GM06990 (cell line): ENCODE measurements at regions not wholly inside any gene's neighbourhood (a gene's known extent, or its start where the extent isn't known, plus 50 kb on each side); places are given as distances from the start of the nearest gene placed in this dataset.

Experiments used
- DNase-seq: peaks from one replicate; pipeline ENCODE4 v3.0.0-alpha.2; 2011; ENCODE audit not compliant: insufficient read length; ENCODE audit errors: extremely low read depth
- H3K27me3 ChIP-seq: replicated peaks from 2 replicates; pipeline ENCODE4 v1.6.0; 2011; ENCODE audit warnings: low read length; ENCODE audit not compliant: control insufficient read depth, insufficient read depth
- H3K36me3 ChIP-seq: 2 replicates; pipeline ENCODE4 v1.5.1; 2011; ENCODE audit warnings: low read length; ENCODE audit not compliant: control insufficient read depth, insufficient read depth
- H3K4me3 ChIP-seq: replicated peaks from 2 replicates; pipeline ENCODE4 v1.5.1; 2011; ENCODE audit warnings: low read depth, mild to moderate bottlenecking, control low read depth, low read length
- CTCF ChIP-seq: IDR thresholded peaks from 2 replicates; pipeline ENCODE4 v1.5.1; 2011; ENCODE audit warnings: low read length, control low read depth, mild to moderate bottlenecking, inconsistent platforms; ENCODE audit not compliant: insufficient read depth, poor library complexity, severe bottlenecking

GRCh38 chr7:47074702-47075153 lies 507.2 kb downstream of the TNS3 start:
- TF ChIP-seq CTCF = no peak
- H3K36me3 ChIP-seq = no peaks in the 10 kb centered on the region
- no peak for DNase-seq
- no peak overlapping the region for H3K4me3 ChIP-seq
- H3K27me3 ChIP-seq = no peaks in the 10 kb centered on the region

- TF ChIP-seq CTCF = no peak
- DNase-seq = no peak
- Histone ChIP-seq H3K4me3 (no peak overlapping the region), H3K27me3 (no peaks in the 10 kb centered on the region), H3K36me3 (no peaks in the 10 kb centered on the region)
Observed at GRCh38 chr7:47073284-47073683, 508.6 kb downstream of the TNS3 start.

- H3K4me3 ChIP-seq = no peak overlapping the region
- DNase-seq = no peak
- no peaks in the 10 kb centered on the region for H3K36me3 ChIP-seq
- H3K27me3 ChIP-seq = no peaks in the 10 kb centered on the region
- TF ChIP-seq CTCF = no peak
Observed at GRCh38 chr7:47071866-47072265, 510.0 kb downstream of the TNS3 start.

- Histone ChIP-seq H3K27me3 (no peaks in the 10 kb centered on the region), H3K4me3 (no peak overlapping the region), H3K36me3 (no peaks in the 10 kb centered on the region)
- DNase-seq = no peak
- no peak for TF ChIP-seq CTCF
Observed at GRCh38 chr7:47069385-47070076, 512.4 kb downstream of the TNS3 start.

GRCh38 chr7:47066976-47067614 lies 514.8 kb downstream of the TNS3 start:
- Histone ChIP-seq H3K36me3 (no peaks in the 10 kb centered on the region), H3K4me3 (no peak overlapping the region), H3K27me3 (no peaks in the 10 kb centered on the region)
- no peak for DNase-seq
- no peak for TF ChIP-seq CTCF
